ENCODE measurements at regions not wholly inside any gene's neighbourhood (a gene's known extent, or its start where the extent isn't known, plus 50 kb on each side); places are given as distances from the start of the nearest gene placed in this dataset.

DNA sequence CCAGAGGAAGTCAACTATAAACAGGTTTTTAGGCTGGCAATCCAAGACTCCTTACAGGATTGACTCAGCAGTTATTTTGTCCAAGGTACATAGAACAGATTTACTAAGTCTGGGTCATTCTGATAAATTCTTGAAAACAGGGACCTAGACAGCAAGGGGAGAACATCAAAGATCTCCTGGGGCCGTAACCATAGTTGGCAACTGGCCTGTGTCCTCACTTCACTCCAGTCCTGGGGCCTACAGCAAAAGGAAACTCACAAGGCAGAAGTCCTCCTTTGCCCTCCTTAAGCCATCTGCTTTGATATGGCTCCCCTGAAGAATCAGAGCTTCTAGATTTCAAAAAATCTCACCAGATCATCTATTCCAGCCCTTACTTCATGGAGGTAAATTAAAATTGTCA, 207.2 kb upstream of the IGF1 start:
- H3K4me3 ChIP-seq (replicated peaks in 1 of 3; ENCODE audit: insufficient read depth in 1 of 3, low read depth in 1 of 3, low read length in 3 of 3) = no peak overlapping the region
- dilution Hi-C loops (cut with MboI; ENCODE audit: extremely low pct_ligation_motif_present, low sequenced_read_pairs) = no loop called here

GRCh38 chr12:102685841-102686240, 205.5 kb upstream of the IGF1 start:
- Histone ChIP-seq H3K9ac (replicated peaks; ENCODE audit: extremely low read depth, insufficient read depth, low read length) (no peak overlapping the region), H3K27ac (ENCODE audit: insufficient read depth, low read depth, low read length) (no peak overlapping the region), H3K9me1 (replicated peaks; ENCODE audit: control insufficient read depth, extremely low read depth, insufficient read depth, low read length) (no peaks in the 10 kb centered on the region), H3K36me3 (ENCODE audit: control insufficient read depth in 2 of 2, extremely low read depth in 1 of 2, insufficient read depth in 2 of 2, low read length in 2 of 2) (no peaks in the 10 kb centered on the region), H3K79me2 (ENCODE audit: control insufficient read depth, insufficient read depth, low read length) (no peaks in the 10 kb centered on the region), H3K9me3 (replicated peaks; ENCODE audit: control insufficient read depth, insufficient read depth, low read length) (no peaks in the 10 kb centered on the region), H3K27me3 (ENCODE audit: control insufficient read depth in 2 of 2, insufficient read depth in 2 of 2, low read length in 2 of 2) (no peaks in the 10 kb centered on the region), H2AFZ (ENCODE audit: low read depth, low read length) (no peak overlapping the region), H3K4me2 (ENCODE audit: insufficient read depth, low read length) (no peak overlapping the region), H3K4me1 (ENCODE audit: control insufficient read depth, extremely low read depth, insufficient read depth, low read length) (no peaks in the 10 kb centered on the region), H4K20me1 (replicated peaks; ENCODE audit: control insufficient read depth, extremely low read depth, insufficient read depth, low read length) (no peaks in the 10 kb centered on the region), H3K4me3 (replicated peaks in 1 of 3; ENCODE audit: insufficient read depth in 1 of 3, low read depth in 1 of 3, low read length in 3 of 3) (no peak overlapping the region)
- FAIRE-seq (no peak), DNase-seq (ENCODE audit: low read depth, low spot score) (no peak)
- no TSS peak for BruUV-seq (replicated peaks)
- ChIA-PET POLR2A (no interaction called here), CTCF (no interaction called here)
- dilution Hi-C loops (cut with MboI; ENCODE audit: extremely low pct_ligation_motif_present, low sequenced_read_pairs) = no loop called here
- intact Hi-C loops (cut with micrococcal nuclease) = no loop called here
- no peak for TF ChIP-seq JUN (IDR thresholded peaks at IDR 0.05; ENCODE audit: borderline replicate concordance, insufficient read depth, insufficient read length, low read depth)
- no peak for TF ChIP-seq POLR2A (IDR thresholded peaks at IDR 0.05; ENCODE audit: low read depth, low read length)
- TF ChIP-seq EZH2 (IDR thresholded peaks at IDR 0.05; ENCODE audit: borderline replicate concordance, low read depth, low read length, severe bottlenecking) = no peak
- TF ChIP-seq, protein P1, sequence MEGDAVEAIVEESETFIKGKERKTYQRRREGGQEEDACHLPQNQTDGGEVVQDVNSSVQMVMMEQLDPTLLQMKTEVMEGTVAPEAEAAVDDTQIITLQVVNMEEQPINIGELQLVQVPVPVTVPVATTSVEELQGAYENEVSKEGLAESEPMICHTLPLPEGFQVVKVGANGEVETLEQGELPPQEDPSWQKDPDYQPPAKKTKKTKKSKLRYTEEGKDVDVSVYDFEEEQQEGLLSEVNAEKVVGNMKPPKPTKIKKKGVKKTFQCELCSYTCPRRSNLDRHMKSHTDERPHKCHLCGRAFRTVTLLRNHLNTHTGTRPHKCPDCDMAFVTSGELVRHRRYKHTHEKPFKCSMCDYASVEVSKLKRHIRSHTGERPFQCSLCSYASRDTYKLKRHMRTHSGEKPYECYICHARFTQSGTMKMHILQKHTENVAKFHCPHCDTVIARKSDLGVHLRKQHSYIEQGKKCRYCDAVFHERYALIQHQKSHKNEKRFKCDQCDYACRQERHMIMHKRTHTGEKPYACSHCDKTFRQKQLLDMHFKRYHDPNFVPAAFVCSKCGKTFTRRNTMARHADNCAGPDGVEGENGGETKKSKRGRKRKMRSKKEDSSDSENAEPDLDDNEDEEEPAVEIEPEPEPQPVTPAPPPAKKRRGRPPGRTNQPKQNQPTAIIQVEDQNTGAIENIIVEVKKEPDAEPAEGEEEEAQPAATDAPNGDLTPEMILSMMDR (IDR thresholded peaks at IDR 0.05; ENCODE audit: extremely low read depth in 1 of 2, insufficient read depth in 1 of 2, low read depth in 1 of 2, low read length in 2 of 2) = no peak
- no peak for TF ChIP-seq MAX (IDR thresholded peaks at IDR 0.05; ENCODE audit: insufficient read depth, insufficient read length)
- no peak for TF ChIP-seq POLR2AphosphoS5 (IDR thresholded peaks at IDR 0.05; ENCODE audit: insufficient read depth, low read depth, low read length)
- no peak for TF ChIP-seq MYC (IDR thresholded peaks at IDR 0.05; ENCODE audit: low read depth, low read length)
- TF ChIP-seq GATA2 (IDR thresholded peaks at IDR 0.05; ENCODE audit: insufficient read depth, insufficient read length, low read depth, low read length) = no peak
- TF ChIP-seq FOS (IDR thresholded peaks at IDR 0.05; ENCODE audit: borderline replicate concordance, insufficient read depth, low read length) = no peak

More for the DNA sequence above, 207.2 kb upstream of the IGF1 start:
- CTCF ChIA-PET = no interaction called here
- no peaks in the 10 kb centered on the region for H3K79me2 ChIP-seq (ENCODE audit: control insufficient read depth, insufficient read depth, low read length)
- no peak overlapping the region for H2AFZ ChIP-seq (ENCODE audit: low read depth, low read length)
- no TSS peak for BruUV-seq (replicated peaks)
- H3K4me2 ChIP-seq (ENCODE audit: insufficient read depth, low read length) = no peak overlapping the region
- no peak for TF ChIP-seq GATA2 (IDR thresholded peaks at IDR 0.05; ENCODE audit: insufficient read depth, insufficient read length, low read depth, low read length)
- TF ChIP-seq MAX (IDR thresholded peaks at IDR 0.05; ENCODE audit: insufficient read depth, insufficient read length) = no peak
- no peak for TF ChIP-seq POLR2A (IDR thresholded peaks at IDR 0.05; ENCODE audit: low read depth, low read length)
- TF ChIP-seq MYC (IDR thresholded peaks at IDR 0.05; ENCODE audit: low read depth, low read length) = no peak
- TF ChIP-seq POLR2AphosphoS5 (IDR thresholded peaks at IDR 0.05; ENCODE audit: insufficient read depth, low read depth, low read length) = no peak
- TF ChIP-seq JUN (IDR thresholded peaks at IDR 0.05; ENCODE audit: borderline replicate concordance, insufficient read depth, insufficient read length, low read depth) = no peak
- TF ChIP-seq EZH2 (IDR thresholded peaks at IDR 0.05; ENCODE audit: borderline replicate concordance, low read depth, low read length, severe bottlenecking) = no peak
- H3K27ac ChIP-seq (ENCODE audit: insufficient read depth, low read depth, low read length) = no peak overlapping the region
- POLR2A ChIA-PET = no interaction called here
- intact Hi-C loops (cut with micrococcal nuclease) = no loop called here
- H3K9me1 ChIP-seq (replicated peaks; ENCODE audit: control insufficient read depth, extremely low read depth, insufficient read depth, low read length) = no peaks in the 10 kb centered on the region
- no peaks in the 10 kb centered on the region for H3K9me3 ChIP-seq (replicated peaks; ENCODE audit: control insufficient read depth, insufficient read depth, low read length)
- H4K20me1 ChIP-seq (replicated peaks; ENCODE audit: control insufficient read depth, extremely low read depth, insufficient read depth, low read length) = no peaks in the 10 kb centered on the region
- DNase-seq (ENCODE audit: low read depth, low spot score) (no peak), FAIRE-seq (no peak)
- H3K36me3 ChIP-seq (ENCODE audit: control insufficient read depth in 2 of 2, extremely low read depth in 1 of 2, insufficient read depth in 2 of 2, low read length in 2 of 2) = no peaks in the 10 kb centered on the region
- H3K9ac ChIP-seq (replicated peaks; ENCODE audit: extremely low read depth, insufficient read depth, low read length) = no peak overlapping the region
- H3K27me3 ChIP-seq (ENCODE audit: control insufficient read depth in 2 of 2, insufficient read depth in 2 of 2, low read length in 2 of 2) = no peaks in the 10 kb centered on the region
- H3K4me1 ChIP-seq (ENCODE audit: control insufficient read depth, extremely low read depth, insufficient read depth, low read length) = no peaks in the 10 kb centered on the region

All from endothelial cell of umbilical vein (primary cell).